MG63 (cell line): ENCODE measurements at regions not wholly inside any gene's neighbourhood (a gene's known extent, or its start where the extent isn't known, plus 50 kb on each side); places are given as distances from the start of the nearest gene placed in this dataset.

Experiments used
- DNase-seq: peaks from one replicate; pipeline ENCODE4 v3.0.0-alpha.2; 2020
- H3K27me3 ChIP-seq: fragments of 250-450 bp; sonication (Bioruptor Pico); 2 replicates; pipeline ENCODE4 v1.5.1; 2020; ENCODE audit warnings: mild to moderate bottlenecking, moderate library complexity
- H3K36me3 ChIP-seq: fragments of 250-450 bp; sonication (Bioruptor Pico); 2 replicates; pipeline ENCODE4 v1.5.1; 2020; ENCODE audit warnings: mild to moderate bottlenecking, moderate library complexity
- H3K4me3 ChIP-seq: fragments of 250-450 bp; sonication (Bioruptor Pico); 2 replicates; pipeline ENCODE4 v1.5.1; 2020; ENCODE audit warnings: mild to moderate bottlenecking, moderate library complexity
- H3K9me3 ChIP-seq: fragments of 250-450 bp; sonication (Bioruptor Pico); 2 replicates; pipeline ENCODE4 v1.5.1; 2020; ENCODE audit warnings: mild to moderate bottlenecking, moderate library complexity

DNA sequence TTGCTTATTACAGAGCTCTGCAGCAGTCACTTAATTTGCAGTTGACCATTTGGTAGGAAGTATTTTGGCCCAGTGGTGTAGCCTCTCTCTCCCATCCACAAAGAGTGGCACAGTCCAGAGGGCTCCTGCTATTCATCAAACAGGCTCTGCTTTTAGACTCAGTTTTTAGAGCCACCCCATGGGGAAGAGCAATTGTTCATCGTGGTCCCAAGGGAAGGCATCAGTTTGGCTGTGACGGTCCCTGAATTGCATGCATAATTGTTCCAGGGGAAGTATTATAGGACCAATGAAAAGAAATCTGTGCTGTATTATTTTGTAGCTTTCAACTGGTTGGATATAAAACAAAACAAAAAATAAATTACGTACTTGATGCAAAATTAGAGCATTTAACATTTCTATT, 799.0 kb downstream of the DACH1 start:
- Histone ChIP-seq H3K4me3 (no peak overlapping the region), H3K36me3 (no peaks in the 10 kb centered on the region), H3K27me3 (no peaks in the 10 kb centered on the region), H3K9me3 (no peaks in the 10 kb centered on the region)
- DNase-seq = no peak

DNA sequence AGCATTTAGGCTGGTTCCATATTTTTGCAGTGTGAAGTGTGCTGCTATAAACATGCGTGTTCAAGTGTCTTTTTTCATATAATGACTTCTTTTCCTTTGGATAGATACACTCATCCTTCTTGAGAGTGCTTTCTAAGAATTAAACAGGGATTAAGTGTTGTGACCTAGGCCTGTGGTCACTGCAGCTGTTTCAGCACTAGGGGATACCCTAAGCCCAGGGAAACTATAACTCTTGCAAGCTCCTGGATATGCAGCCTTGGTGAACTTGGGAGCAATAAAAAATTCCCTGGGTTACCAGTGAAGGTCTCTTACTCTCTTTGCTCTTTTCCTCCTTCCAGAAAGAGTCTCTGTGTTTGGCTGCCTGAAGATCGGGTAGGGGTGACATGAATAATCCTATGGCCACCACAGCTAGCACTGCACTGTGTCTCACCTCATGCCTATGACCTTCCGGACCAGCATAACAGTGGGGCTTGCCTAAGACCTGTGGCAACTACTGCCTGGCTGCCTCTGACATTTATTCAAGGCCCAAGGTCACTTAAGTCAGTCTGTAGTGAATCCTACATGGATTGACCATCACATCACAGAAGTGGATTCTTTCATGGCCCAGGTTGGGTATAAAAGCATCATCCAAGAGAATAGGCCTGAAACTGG, 799.7 kb downstream of the DACH1 start:
- Histone ChIP-seq H3K9me3 (no peaks in the 10 kb centered on the region), H3K27me3 (no peaks in the 10 kb centered on the region), H3K36me3 (no peaks in the 10 kb centered on the region), H3K4me3 (no peak overlapping the region)
- no peak for DNase-seq

DNA sequence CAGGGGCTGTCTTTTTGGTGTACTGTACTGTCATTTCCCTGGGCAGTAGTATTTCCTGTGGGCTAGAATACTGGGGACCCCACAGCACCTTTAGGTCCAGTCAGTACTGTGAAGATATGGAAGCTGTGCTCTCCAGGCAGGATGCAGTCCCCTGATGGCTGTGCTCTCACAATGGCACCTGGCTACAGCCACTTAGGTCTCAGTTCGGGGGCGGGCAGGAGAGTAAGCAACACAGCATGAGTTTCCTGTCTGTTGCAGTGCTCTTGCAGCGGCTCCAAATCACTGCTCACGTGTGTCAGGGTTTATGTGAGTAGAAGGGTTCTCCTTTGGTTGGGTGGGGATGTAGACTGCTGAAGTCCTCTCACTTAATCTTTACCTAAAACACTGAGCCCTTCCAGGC, 810.4 kb downstream of the DACH1 start:
- H3K36me3 ChIP-seq = no peaks in the 10 kb centered on the region
- no peak overlapping the region for H3K4me3 ChIP-seq
- H3K27me3 ChIP-seq = no peaks in the 10 kb centered on the region
- H3K9me3 ChIP-seq = no peaks in the 10 kb centered on the region
- DNase-seq = no peak

DNA sequence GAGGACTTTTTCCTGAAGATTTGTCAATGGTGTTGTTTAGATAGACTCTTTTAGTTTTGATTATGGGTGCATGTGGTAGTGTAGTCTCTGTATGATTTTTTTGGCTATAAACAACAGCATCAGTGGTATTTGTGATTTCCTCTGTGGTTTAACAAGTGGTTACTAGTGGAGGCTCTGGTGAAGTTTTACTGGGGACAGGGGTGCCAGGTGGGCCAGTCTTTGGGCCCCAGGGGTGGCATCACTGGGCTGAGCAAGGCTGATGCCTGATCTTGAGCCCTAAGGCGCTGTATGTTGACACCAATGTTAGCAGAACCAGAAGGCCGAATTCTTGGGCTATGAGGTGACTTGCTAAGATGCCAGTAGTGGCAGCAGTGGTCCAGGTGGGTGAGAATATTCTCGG, 811.4 kb downstream of the DACH1 start:
- no peaks in the 10 kb centered on the region for H3K27me3 ChIP-seq
- DNase-seq = no peak
- no peaks in the 10 kb centered on the region for H3K36me3 ChIP-seq
- no peak overlapping the region for H3K4me3 ChIP-seq
- H3K9me3 ChIP-seq = no peaks in the 10 kb centered on the region

DNA sequence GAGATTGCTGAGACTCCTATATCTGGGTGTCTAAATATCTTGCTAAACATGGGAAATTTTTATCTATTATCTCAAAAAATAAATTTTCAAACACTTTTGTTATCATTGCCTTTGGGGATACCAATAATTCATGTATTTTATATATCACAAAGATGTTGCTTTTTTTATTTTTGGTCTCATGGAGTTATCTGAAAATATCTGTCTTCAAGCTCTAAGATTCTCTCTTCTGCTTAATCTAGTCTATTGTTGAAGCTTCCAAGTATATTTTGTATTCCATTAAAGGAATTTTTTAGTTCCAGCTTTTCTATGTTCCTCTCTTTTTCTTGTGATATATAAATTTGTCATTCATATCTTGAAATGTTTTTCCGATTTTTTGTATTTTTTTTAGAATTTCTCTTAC, 812.0 kb downstream of the DACH1 start:
- H3K9me3 ChIP-seq = no peaks in the 10 kb centered on the region
- no peak for DNase-seq
- H3K27me3 ChIP-seq = no peaks in the 10 kb centered on the region
- no peaks in the 10 kb centered on the region for H3K36me3 ChIP-seq
- H3K4me3 ChIP-seq = no peak overlapping the region

DNA sequence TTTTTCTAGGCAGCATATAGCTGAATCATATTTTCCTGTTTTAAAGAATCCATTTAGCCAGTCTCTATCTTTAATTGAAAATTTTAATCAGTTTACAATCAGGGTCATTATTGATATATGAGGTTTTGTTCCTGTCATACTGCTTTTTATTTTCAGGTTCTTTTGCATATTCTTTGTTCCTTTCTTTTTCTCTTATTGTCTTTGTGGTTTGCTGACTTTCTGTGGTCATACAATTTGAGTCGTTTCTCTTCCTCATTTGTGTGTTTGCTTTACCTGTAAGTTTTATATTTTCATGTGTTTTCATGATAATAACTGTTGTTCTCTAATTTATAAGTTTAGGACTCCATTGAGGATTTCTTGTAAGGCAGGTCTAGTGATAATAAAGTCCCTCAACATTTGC, 812.6 kb downstream of the DACH1 start:
- no peak for DNase-seq
- Histone ChIP-seq H3K4me3 (no peak overlapping the region), H3K36me3 (no peaks in the 10 kb centered on the region), H3K9me3 (no peaks in the 10 kb centered on the region), H3K27me3 (no peaks in the 10 kb centered on the region)

DNA sequence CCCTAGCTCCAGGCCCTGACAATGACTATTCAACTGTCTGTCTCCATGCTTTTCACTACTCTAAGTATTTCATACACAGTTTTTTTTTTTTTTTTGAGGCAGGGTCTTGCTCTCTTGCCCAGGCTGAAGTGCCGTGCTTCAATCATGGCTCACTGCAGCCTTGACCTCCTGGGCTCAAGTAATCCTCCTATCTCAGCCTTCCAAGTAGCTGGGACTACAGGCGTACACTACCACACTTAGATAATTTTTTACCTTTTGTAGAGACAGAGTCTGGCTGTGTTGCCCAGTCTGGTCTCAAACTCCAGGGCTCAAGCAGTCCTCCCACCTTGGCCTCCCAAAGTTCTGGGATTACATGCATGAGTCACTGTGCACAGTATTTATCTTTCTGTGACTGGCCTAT, 815.4 kb downstream of the DACH1 start:
- DNase-seq = no peak
- H3K9me3 ChIP-seq = no peaks in the 10 kb centered on the region
- H3K4me3 ChIP-seq = no peak overlapping the region
- H3K27me3 ChIP-seq = no peaks in the 10 kb centered on the region
- no peaks in the 10 kb centered on the region for H3K36me3 ChIP-seq

DNA sequence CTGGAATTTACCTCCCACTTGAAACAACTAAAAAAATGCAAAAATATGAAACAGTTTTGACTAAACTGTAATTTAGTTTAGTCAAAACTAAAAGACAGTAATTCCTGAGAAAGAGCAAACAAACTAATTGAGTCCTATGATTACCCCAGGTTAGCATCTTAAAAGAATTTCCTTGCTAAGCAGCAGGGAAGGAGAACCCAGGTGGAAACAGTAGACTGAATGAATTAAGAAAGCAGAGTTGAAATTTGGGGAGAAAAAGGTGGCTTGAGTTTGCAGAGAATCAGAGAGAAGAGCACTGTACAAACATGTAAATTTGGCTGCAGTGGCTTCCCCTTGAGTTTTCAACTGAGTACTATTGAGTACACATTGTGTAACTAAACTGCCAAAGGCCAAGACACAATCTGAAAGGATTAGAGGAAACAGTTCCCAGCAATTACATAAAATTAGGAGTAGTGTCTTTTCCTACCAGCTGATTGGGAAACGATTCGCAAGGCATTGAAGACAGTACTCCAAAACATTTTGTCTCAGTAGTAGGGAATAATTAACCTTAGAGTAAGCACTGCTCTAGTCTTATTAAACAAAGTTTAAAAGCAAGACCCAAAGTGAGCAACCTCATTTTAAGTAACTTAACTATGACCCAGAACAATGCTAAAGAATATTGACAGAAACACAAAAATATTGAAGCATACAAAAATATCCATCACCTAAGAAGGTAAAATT, 820.5 kb downstream of the DACH1 start:
- Histone ChIP-seq H3K9me3 (no peaks in the 10 kb centered on the region), H3K4me3 (no peak overlapping the region), H3K36me3 (no peaks in the 10 kb centered on the region), H3K27me3 (no peaks in the 10 kb centered on the region)
- DNase-seq = no peak

DNA sequence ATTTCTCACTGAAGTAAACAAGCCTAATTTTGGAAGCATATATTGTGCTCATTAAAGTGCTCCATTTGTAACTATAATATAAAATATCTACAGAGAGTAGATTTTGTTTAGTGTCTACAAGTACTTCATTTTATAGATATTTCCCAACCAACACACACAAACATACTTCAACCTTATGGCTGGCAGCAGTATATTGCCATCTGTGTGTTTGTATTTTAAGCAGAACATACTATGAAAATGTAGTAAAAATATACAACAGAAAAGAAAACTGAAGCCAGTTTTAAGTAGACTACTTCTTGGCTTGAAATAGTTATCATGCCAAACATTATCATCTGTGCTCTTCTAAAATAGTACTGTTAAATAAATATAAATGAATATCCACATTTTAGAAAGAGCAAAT, 821.9 kb downstream of the DACH1 start:
- H3K36me3 ChIP-seq = no peaks in the 10 kb centered on the region
- H3K4me3 ChIP-seq = no peak overlapping the region
- no peak for DNase-seq
- H3K9me3 ChIP-seq = no peaks in the 10 kb centered on the region
- H3K27me3 ChIP-seq = no peaks in the 10 kb centered on the region

DNA sequence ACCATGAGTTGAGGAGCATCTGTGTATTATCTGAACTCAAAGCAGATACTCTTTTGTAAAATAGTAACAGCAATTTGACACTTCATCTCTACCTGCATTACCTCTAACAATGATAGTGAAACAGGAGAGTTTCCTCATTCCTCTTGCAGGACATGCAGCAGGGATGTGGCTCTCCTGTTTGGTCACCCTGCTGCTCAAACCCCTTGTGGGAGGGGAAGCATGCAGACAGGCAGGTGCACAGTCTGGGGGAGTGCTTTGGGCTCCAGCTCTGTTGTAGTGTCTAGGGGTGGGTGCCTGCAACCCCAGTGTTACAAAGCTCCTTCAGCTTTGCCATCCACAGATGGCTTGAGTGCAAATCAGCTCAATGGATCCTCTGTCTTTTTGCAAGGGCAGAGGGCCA, 827.6 kb downstream of the DACH1 start:
- Histone ChIP-seq H3K9me3 (no peaks in the 10 kb centered on the region), H3K27me3 (no peaks in the 10 kb centered on the region), H3K36me3 (no peaks in the 10 kb centered on the region), H3K4me3 (no peak overlapping the region)
- no peak for DNase-seq

DNA sequence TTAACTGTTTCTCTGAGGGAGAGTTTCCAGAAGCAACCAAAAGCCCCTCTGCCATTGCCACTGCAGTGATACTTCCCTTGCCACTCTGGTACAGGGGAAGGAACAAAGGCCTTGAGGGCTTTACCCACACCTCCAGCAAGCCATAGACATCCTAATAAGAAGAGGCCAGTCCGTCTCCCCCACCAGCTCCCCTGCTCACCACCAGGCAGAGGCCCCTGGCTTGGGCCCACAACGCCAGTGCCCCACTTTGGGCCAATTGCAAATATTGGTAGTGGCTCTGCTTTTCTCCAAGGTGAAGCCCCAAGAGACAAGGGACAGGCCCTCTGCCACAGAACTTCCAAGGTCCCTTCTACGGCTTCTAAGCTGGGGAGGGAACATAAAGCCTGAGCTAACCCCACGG, 833.0 kb downstream of the DACH1 start:
- Histone ChIP-seq H3K9me3 (no peaks in the 10 kb centered on the region), H3K36me3 (no peaks in the 10 kb centered on the region), H3K4me3 (no peak overlapping the region), H3K27me3 (no peaks in the 10 kb centered on the region)
- no peak for DNase-seq

DNA sequence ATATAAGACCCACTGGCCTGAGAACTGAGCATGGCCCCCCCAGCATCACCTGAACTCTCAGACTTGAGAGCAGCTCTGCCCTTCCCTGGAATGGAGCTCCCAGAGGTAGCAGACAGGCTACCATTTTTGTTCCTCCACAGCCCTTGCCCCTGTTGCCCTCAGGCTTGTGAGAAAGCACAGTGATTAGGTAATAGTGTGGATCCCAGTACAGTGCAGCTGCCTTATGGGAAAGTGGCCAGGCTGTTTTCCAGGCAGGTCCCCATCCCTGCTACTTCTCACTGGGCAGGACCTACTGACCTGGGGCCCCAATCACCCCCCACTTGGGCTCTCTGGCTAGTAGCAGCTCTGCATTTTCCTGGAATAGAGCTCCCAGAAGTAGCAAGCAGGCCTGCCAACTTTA, 834.0 kb downstream of the DACH1 start:
- no peaks in the 10 kb centered on the region for H3K36me3 ChIP-seq
- H3K9me3 ChIP-seq = no peaks in the 10 kb centered on the region
- no peaks in the 10 kb centered on the region for H3K27me3 ChIP-seq
- no peak overlapping the region for H3K4me3 ChIP-seq
- no peak for DNase-seq

DNA sequence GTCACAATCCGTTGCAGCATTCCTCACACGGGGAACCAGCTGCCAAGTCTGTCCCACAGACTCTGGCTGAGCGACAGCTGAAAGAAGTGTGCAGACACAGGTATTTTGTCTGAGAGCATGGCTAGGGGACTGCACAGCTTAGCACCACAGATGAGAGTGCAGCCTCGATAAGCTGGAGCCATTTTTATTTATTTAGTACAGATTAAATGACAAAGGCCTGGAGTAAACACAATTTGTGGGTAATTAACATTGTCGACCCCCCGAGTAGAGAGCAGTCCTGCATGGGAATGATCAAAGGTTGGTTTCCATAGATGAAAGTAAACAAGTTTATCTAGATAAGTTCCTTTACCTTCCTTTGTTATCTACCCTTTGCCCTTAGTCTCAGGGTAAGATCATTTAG, 836.2 kb downstream of the DACH1 start:
- no peak overlapping the region for H3K4me3 ChIP-seq
- H3K9me3 ChIP-seq = no peaks in the 10 kb centered on the region
- no peak for DNase-seq
- H3K27me3 ChIP-seq = no peaks in the 10 kb centered on the region
- H3K36me3 ChIP-seq = no peaks in the 10 kb centered on the region

DNA sequence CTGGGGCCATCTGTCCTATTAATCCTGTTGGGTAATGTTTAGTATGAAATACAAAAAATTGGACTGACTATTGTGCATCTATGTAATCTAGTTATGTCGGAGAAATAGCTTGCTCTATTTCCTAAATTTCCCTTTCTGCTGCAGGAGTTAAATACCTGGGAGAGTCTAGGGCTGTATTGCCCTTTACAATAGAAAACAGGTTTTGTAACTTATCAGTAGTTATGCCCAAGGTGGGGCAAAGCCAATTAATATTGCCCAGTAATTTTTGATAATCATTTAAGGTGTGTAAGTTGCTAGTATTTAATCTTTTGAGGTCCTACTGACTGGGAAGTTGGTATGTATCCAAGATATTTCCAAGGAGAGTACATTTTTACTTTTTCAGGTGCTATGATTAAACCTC, 838.1 kb downstream of the DACH1 start:
- DNase-seq = no peak
- H3K36me3 ChIP-seq = no peaks in the 10 kb centered on the region
- no peaks in the 10 kb centered on the region for H3K27me3 ChIP-seq
- no peaks in the 10 kb centered on the region for H3K9me3 ChIP-seq
- no peak overlapping the region for H3K4me3 ChIP-seq

DNA sequence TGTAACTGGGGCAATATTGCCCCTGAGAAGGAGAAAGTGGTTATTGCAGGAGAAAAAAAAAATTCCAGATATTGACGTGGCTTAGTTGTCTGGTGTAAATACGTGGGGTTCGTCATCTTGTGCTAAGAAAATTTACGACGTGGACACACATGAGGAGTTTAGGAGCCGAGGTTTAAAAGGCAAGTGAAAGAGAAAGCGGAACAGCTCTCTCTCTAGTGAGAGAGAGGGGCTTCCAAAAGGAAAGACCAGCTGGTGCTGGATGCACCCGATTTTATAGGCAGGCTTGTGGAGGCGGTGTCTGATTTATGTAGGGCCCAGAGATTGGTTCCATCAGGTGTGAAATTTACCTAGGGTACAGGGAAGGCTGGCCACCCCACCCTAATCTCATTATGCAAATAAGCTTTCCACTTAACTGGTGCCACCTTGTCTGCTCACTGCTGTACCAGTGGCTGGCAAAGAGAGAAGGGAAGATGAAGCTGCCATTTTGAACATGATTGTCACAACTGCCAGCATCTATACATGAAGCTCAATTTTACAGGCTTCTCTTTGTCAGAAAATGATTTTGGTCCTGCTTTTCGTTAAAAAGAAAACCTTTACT, 845.1 kb downstream of the DACH1 start:
- no peak for DNase-seq
- Histone ChIP-seq H3K27me3 (no peaks in the 10 kb centered on the region), H3K4me3 (no peak overlapping the region), H3K36me3 (no peaks in the 10 kb centered on the region), H3K9me3 (no peaks in the 10 kb centered on the region)

DNA sequence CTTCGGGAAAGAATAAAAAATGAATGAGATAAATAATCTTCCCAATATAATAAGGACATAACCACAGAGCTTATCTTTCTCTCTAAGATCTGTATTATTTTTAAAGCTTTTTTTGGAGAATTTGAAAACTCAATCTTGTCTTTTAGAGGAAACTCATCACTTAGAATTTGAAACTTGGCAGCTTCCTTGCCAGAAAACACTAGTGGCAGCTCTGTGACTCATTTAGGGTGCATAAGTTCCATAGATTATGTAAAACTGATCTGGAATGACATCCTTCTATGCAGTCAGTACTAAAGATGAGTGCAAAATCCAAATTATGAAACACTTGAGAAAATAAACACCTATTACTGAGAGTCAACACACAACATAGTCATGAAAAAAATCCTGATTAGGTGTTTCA, 848.0 kb downstream of the DACH1 start:
- Histone ChIP-seq H3K36me3 (no peaks in the 10 kb centered on the region), H3K4me3 (no peak overlapping the region)
- no peak for DNase-seq

DNA sequence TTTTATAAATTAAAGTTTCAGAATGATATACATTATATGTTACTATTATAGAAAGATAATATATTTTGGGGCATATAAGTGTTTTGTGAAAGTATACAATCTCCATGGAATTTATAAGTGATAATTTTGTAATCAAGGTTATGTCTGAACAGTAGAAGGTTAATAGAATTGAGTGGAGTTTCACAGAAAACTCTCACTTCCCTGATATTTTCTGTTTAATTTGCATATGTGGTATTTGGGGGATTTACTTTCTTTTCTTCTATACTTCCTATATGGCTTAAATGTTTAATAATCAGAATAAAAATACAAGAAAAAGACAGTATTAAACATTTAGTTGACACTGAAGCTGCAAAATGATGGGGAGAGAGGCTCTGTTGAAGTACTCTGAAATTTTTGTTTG, 848.5 kb downstream of the DACH1 start:
- no peak for DNase-seq
- H3K36me3 ChIP-seq = no peaks in the 10 kb centered on the region

More for the DNA sequence above, 848.0 kb downstream of the DACH1 start:
- no peaks in the 10 kb centered on the region for H3K27me3 ChIP-seq
- H3K9me3 ChIP-seq = no peaks in the 10 kb centered on the region

DNA sequence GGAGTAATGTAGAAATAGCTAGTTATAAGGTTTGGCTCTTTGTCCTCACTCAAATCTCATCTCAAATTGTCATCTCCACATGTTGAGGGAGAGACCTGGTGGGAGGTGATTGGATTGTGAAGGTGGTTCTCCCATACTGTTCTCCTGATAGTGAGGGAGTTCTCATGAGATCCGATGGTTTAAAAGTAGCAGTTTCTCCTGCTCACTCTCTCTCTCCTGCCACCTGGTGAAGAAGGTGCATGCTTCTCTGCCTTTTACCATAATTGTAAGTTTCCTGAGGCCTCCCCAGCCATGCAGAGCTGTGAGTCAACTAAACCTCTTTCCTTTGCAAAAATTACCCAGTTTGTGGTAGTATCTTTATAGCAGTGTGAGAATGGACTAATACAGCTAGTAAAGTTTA, 849.4 kb downstream of the DACH1 start:
- no peaks in the 10 kb centered on the region for H3K27me3 ChIP-seq
- no peak for DNase-seq
- H3K36me3 ChIP-seq = no peaks in the 10 kb centered on the region
- no peaks in the 10 kb centered on the region for H3K9me3 ChIP-seq
- no peak overlapping the region for H3K4me3 ChIP-seq

More for the DNA sequence above, 848.5 kb downstream of the DACH1 start:
- no peak overlapping the region for H3K4me3 ChIP-seq
- H3K27me3 ChIP-seq = no peaks in the 10 kb centered on the region
- H3K9me3 ChIP-seq = no peaks in the 10 kb centered on the region
